ENCODE measurements at regions not wholly inside any gene's neighbourhood (a gene's known extent, or its start where the extent isn't known, plus 50 kb on each side); places are given as distances from the start of the nearest gene placed in this dataset.

GRCh38 chr9:71594541-71594940 is 173.8 kb downstream of the CEMIP2 start:
- no peak for DNase-seq (ENCODE audit: low read depth, low spot score)
- ChIA-PET CTCF (interaction anchor here (1.1 to 2.5 kb wide), 2 partner anchors 9 to 225 kb away, joined by 4 to 11 read pairs; no protein-coding TSS in a partner anchor), POLR2A (no interaction called here)
- TF ChIP-seq CTCF (IDR thresholded peaks at IDR 0.05; ENCODE audit: insufficient read depth, low read length, missing control alignments): no peak
- no peak overlapping the region for H3K4me3 ChIP-seq (ENCODE audit: low read depth, low read length)

GRCh38 chr9:71592400-71592799 is 175.9 kb downstream of the CEMIP2 start:
- H3K4me3 ChIP-seq (ENCODE audit: low read depth, low read length): no peak overlapping the region
- ChIA-PET CTCF (no interaction called here), POLR2A (no interaction called here)
- no peak for TF ChIP-seq CTCF (IDR thresholded peaks at IDR 0.05; ENCODE audit: insufficient read depth, low read length, missing control alignments)
- no peak for DNase-seq (ENCODE audit: low read depth, low spot score)

- no peak for TF ChIP-seq CTCF (IDR thresholded peaks at IDR 0.05; ENCODE audit: insufficient read depth, low read length, missing control alignments)
- ChIA-PET CTCF (no interaction called here), POLR2A (no interaction called here)
Measured at GRCh38 chr9:71590362-71590761, 178.0 kb downstream of the CEMIP2 start.

GRCh38 chr9:71589612-71590011 is 178.7 kb downstream of the CEMIP2 start:
- no peak overlapping the region for H3K4me3 ChIP-seq (ENCODE audit: low read depth, low read length)
- POLR2A ChIA-PET: no interaction called here
- DNase-seq (ENCODE audit: low read depth, low spot score): no peak
- no peak for TF ChIP-seq CTCF (IDR thresholded peaks at IDR 0.05; ENCODE audit: insufficient read depth, low read length, missing control alignments)
- CTCF ChIA-PET: no interaction called here

More at GRCh38 chr9:71590362-71590761, 178.0 kb downstream of the CEMIP2 start:
- no peak for DNase-seq (ENCODE audit: low read depth, low spot score)
- no peak overlapping the region for H3K4me3 ChIP-seq (ENCODE audit: low read depth, low read length)

GRCh38 chr9:71587576-71588362 is 180.5 kb downstream of the CEMIP2 start:
- POLR2A ChIA-PET: interaction anchor here (0.5 to 0.7 kb wide), 2 partner anchors 167 to 682 kb away, joined by 3 read pairs; no protein-coding TSS in a partner anchor
- no peak for TF ChIP-seq CTCF (IDR thresholded peaks at IDR 0.05; ENCODE audit: insufficient read depth, low read length, missing control alignments)
- CTCF ChIA-PET: interaction anchor here (1.3 kb wide), 1 partner anchor 17 kb away, joined by 6 read pairs; no protein-coding TSS in a partner anchor
- H3K4me3 ChIP-seq (ENCODE audit: low read depth, low read length): no peak overlapping the region
- DNase-seq (ENCODE audit: low read depth, low spot score): no peak

GRCh38 chr9:71583792-71584191 is 184.5 kb downstream of the CEMIP2 start:
- CTCF ChIA-PET: interaction anchor here (0.7 to 1.7 kb wide), 2 partner anchors 21 to 298 kb away, joined by 4 to 8 read pairs; no protein-coding TSS in a partner anchor
- no peak for TF ChIP-seq CTCF (IDR thresholded peaks at IDR 0.05; ENCODE audit: insufficient read depth, low read length, missing control alignments)
- no peak overlapping the region for H3K4me3 ChIP-seq (ENCODE audit: low read depth, low read length)
- DNase-seq (ENCODE audit: low read depth, low spot score): no peak
- POLR2A ChIA-PET: no interaction called here

All from AG04449 (cell line).